Left ventricle myocardium superior (tissue), 1 donor: ENCODE measurements at regions not wholly inside any gene's neighbourhood (a gene's known extent, or its start where the extent isn't known, plus 50 kb on each side); places are given as distances from the start of the nearest gene placed in this dataset.

ENCODE experiments used
- ATAC-seq: fragments of 200-7000 bp; cut with Tn5 transposase; one replicate; pipeline ENCODE4 v1.9.1; 2020; ENCODE audit warnings: mild to moderate bottlenecking, moderate library complexity
- DNase-seq: peaks from one replicate; pipeline ENCODE4 v3.0.0-alpha.2; 2020
- intact Hi-C: fragments of 100-400 bp; cut with micrococcal nuclease; formaldehyde crosslinking; loops from one replicate; pipeline ENCODE4 v1.11.0; 2022
- donor health status: DM: no; HTN: yes; CAD: no; lungs with severe emphysema.

DNA sequence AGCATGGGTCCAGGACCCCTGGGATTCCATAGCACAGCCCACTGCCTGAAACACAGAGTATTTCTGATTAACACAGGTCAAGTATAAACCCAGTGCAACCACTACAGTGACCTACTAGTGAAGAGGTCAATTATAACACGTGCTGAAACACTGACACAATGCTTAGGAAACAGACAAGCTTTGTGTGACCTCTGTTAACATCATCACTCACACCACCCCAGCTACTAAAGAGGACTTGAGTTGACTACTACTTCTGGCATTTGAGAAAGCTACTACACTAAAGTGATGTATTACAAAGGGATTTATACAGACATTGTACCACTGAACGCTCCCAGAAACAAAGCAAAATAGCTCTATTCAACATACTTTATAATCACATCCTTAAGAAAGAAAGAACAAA is 1935.9 kb upstream of the PCDH20 start:
- no peak for ATAC-seq
- no peak for DNase-seq
- intact Hi-C loops, result no loop called here

DNA sequence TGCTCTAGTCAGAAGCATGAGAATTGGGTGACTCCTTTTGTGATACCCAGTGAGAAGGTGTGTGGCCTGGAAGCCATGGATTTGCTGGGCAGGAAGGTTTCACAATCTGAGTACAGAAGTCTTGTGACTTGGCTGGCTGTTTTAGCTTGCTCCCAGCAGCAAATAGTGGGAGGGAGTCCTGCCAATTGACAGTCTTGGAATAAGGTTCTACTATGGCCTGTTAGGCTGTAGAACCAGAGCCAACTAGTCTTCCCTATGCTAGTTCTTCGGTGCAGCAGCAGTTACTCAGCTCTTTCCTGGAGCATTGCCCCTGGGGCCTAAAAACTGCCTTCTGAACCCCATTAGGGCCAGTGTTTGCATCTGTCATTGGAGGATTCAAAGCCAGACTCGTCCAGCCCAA is 1935.4 kb upstream of the PCDH20 start:
- intact Hi-C loops, result no loop called here
- no peak for DNase-seq
- no peak for ATAC-seq

DNA sequence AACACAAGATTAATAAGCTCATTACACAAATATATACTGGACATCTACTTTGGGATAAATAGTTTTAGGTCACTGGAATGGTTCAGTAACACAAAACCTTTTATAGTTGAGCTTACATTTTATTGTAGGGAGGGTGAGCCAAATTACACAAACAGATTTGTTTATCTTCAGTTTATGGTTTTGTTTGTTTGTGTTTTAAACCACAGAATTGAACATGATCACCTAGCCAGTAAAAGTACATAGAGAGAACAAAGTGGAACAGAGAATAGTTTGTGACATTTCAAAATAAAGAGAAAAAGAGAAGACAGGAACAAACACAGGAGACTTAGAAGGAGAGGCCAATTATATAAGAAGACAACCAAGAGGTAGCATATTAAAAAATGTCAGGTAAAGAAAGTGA is 1930.2 kb upstream of the PCDH20 start:
- intact Hi-C loops, result no loop called here
- DNase-seq, result no peak
- ATAC-seq, result no peak

DNA sequence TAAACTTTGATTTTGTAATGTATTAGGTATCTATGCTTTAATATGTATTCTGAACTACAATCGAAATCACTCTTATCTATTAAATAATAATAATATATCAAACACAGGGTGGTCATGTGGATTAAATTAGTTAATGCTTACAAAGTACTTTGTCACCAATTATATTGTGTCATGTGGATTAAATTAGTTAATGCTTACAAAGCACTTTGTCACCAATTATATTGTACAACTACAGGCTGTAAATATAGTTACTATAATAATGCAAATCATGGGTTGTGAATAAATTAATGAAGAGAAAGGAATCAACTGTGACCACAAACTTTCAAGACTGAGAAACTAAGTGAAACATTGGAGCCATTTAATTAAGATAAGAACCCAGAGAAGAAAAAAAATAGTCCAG is 1929.1 kb upstream of the PCDH20 start:
- ATAC-seq (no peak), DNase-seq (no peak)
- intact Hi-C loops, result no loop called here

DNA sequence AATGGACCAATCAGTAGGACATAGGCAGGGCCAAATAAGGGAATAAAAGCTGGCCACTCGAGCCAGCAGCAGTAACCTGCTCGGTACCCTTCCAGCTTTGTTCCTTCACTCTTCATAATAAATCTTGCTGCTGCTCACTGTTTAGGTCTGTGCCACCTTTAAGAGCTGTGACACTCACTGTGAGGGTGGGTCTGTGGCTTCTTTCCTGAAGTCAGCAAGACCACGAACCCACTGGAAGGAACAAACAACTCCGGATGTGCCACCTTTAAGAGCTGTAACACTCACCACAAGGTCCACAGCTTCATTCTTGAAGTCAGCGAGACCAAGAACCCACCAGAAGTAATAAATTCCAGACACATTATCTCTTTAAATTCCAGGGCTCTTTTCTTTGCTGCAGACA is 1922.3 kb upstream of the PCDH20 start:
- DNase-seq, result no peak
- intact Hi-C loops, result no loop called here
- no peak for ATAC-seq

DNA sequence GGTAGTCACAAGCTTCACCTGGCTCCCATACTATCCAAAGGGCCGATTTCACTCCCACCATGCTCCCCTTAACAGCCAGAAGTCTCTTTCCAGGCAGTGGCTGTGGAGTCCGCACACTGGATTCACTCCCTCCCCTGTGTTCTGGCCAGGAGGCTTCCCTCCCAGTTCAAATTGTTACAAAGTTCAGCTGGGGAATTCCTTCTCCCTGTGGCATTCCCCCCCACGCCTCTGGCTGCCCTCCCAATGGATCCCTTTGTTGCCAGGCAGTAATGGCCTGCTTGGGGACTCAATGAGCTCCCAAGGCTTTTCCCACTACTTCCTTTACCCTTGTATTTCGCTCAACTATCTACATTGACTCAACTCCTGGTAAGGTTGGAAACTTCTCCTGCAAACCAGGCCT is 1921.4 kb upstream of the PCDH20 start:
- ATAC-seq, result no peak
- intact Hi-C loops, result no loop called here

DNA sequence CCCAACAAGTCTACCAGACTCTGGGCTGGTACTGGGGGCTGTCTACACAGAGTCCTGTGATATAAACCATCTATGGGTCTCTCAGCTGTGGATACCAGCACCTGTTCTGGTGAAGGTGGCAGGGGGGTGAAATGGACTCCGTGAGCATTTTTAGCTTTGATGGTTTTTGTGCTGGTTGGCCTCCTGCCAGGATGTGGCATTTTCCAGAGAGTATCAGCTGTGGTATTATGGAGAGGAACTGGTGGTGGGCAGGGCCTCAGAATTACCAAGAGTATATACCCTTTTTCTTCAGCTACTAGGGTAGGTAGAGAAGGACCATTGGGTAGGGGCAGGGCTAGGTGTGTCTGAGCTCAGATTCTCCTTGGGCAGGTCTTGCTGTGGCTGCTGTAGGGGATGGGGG is 1920.9 kb upstream of the PCDH20 start:
- intact Hi-C loops, result no loop called here
- no peak for DNase-seq
- no peak for ATAC-seq

More for the DNA sequence above, 1921.4 kb upstream of the PCDH20 start:
- DNase-seq, result no peak

DNA sequence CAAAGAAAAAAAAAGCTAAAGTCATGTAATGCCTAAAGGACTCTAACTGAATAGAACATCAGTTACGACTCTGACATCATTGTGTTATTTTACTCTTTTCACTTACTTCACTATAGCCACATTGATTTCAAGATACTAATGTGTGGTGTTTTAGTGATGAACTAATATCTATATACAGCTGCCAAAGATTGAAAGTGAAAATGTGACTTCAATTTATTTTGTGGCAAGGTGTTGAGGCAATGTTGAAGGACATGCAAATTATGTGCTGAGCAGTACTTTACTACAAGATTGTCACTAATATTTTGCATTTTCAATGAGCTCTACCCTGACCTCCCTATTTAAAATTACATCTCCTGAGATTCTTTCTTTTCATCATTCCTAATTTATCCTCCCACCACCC is 1911.9 kb upstream of the PCDH20 start:
- ATAC-seq (no peak), DNase-seq (no peak)
- intact Hi-C loops, result no loop called here

DNA sequence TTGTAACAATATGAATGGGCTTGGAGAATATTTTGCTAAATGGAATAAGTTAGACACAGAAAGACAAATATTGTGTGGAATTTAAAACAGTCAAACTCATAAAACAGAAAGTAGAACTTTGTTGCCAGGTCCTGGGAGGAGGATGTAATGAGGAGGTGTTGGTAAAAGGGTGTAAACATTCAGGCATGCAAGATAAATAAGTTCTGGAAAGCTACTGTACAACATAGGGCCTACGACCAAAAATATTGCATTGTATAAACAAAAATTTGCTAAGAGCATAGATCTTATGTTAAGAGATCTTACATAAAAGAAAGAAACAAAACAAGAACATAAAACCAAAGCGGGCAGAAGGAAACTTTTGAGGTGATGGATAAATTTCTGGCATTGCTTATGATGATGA is 1907.8 kb upstream of the PCDH20 start:
- DNase-seq (no peak), ATAC-seq (no peak)
- intact Hi-C loops, result no loop called here

DNA sequence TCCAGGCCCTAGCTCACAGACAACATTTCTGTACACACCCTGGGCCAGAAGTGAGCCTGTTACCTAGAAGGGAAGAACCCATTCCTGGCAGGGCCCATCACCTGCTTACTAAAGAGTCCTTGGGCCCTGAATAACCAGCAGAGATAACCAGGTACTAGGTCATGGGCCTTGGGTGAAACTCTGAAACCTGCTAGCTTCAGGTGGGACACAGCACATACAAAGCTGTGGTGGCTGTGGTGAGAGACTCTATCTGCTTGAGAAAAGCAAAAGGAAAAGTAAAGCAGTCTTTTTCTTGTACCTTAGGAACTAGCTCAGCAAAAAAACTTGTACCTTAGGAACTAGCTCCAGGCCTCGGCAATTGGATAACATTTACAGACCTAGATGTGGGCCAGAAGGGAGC is 1895.9 kb upstream of the PCDH20 start:
- intact Hi-C loops, result no loop called here
- ATAC-seq, result no peak
- no peak for DNase-seq

DNA sequence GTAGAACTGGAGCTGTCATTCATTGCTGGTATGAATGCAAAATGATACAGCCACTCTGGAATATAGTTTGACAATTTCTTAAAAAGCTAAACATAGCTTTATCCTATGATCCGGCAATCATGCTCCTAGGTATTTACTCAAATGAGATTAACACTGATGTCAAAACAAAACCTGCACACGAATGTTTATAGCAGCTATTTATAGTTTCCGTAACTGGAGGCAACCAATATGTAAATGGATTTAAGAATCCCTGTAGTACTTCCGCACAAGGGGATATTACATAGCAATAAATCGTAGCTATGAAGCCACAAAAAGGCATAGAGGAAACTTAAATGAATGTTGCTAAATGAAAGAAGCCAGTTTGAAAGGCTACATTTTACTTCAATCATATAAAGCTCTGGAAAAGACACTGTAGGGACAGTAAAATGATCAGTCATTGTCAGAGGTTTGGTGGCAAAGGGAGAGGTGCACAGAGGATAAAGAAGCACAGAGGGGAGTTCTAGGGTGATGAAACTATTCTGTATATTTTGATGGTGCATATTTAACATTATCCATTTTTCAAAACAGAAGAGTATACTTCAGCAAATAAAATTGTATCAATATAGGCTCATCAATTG is 1893.0 kb upstream of the PCDH20 start:
- DNase-seq (no peak), ATAC-seq (no peak)
- intact Hi-C loops, result no loop called here

DNA sequence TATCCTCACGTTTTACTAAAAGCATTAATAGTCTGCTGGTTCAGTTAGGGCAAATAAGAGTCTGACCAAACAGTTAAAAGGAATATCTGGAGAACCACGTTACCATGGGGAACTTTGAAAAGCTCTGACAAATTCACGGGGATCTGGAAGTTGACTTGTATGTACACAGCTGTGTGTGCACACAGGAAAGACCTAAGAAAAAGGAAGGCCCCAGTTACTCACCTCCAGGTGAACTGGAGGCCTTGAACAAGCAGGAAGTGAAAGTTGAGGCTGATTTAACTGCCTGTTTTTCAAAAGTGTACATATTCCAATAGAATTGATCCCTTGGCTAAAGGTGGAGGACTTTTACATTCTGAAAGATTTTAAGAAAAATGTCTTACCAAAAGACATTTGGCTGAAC is 1891.6 kb upstream of the PCDH20 start:
- intact Hi-C loops, result no loop called here
- ATAC-seq, result no peak
- no peak for DNase-seq

DNA sequence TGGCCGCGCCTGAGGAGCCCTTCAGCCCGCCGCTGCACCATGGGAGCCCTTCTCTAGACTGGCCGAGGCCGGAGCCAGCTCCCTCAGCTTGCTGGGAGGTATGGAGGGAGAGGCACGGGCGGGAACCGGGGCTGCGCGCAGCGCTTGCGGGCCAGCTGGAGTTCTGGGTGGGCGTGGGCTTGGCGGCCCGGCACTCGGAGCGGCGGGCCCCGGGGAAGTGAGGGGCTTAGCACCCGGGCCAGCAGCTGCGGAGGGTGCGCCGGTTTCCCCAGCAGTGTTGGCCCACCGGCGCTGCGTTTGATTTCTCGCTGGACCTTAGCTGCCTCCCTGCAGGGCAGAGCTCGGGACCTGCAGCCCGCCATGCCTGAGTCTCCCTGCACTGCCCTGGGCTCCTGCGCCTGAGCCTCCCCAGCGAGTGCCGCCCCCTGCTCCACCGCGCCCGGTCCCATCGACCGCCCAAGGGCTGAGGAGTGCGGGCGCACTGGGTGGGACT is 1890.0 kb upstream of the PCDH20 start:
- ATAC-seq (no peak), DNase-seq (no peak)
- intact Hi-C loops, result no loop called here

DNA sequence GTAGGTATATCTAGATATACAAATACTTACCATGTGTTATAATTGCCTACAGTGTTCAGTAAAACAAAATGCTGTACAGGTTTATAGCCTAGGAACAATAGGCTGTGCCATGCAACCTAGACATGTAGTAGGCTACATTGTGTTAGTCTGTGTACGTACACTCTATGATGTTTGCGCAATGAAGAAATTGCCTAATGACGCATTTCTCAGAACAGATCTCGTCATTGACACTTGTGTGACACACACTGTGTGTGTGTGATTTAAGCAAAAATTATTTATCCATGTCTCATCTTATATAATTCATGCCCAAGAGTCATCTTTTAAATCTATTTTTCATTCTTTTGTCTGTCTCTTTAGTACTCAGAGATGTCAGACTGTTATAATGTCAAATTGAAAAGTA is 1888.8 kb upstream of the PCDH20 start:
- no peak for DNase-seq
- ATAC-seq, result no peak
- intact Hi-C loops, result no loop called here

DNA sequence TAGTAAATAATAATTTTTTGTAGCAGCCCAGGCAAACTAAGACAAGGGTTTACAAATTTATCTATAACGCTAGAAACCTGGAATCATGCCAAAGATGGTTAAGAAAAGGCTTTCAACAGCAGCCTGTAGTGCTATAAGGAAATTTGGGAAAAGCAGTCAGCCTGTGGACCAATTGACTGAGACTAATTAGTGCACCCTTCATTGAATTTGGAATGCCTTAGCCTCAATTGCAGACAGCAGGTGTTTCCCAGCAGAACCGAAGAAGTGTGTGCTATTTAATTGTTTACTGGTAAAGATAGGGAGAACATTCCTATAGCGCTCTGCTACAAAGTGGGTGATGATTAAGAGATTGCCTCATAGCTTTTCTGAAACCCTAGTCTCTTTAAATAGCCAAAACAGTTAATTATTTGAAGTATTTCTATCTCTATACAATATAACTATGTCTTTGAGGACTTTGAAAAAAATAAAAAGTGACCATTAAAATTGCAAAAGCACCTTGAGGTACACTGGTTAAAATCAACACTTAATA is 1884.3 kb upstream of the PCDH20 start:
- ATAC-seq (no peak), DNase-seq (no peak)
- intact Hi-C loops, result no loop called here

DNA sequence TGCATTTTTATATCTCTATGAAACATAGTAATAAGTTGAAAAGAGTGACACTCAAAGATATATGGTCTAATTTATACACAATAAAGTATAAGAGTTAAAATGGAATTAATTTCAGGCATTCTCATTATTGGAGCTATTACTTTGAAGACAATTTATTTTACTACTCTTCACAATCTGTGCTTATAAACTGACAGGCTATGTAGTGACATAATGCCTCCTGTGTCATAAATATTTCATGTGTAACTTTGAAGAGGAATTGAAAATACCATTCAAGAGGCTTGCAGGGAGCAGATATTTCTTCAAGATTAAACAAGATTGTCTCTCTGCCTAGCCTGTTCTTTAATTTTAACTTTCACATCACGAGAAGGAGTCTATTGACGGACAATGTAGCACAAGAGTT is 1881.5 kb upstream of the PCDH20 start:
- DNase-seq (no peak), ATAC-seq (no peak)
- intact Hi-C loops, result no loop called here

DNA sequence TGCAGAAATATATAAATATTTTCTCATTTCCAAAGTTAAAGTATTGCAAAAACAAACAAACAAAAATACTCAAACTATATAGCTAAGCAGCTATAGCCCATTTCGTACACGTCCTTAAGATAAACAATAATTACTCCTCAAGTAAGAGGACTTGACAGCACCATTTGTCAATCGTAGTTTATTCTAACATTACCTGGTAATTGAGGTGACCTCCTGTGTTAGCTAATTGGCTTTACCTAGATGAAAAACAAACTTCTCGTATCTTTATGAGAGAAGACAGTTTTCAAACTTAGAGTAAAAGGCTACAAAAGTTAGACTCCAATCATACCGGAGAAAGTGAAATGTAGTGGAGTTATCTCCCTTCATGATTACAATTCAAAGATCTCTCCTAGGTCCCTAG is 1876.1 kb upstream of the PCDH20 start:
- intact Hi-C loops, result no loop called here
- DNase-seq (no peak), ATAC-seq (no peak)

DNA sequence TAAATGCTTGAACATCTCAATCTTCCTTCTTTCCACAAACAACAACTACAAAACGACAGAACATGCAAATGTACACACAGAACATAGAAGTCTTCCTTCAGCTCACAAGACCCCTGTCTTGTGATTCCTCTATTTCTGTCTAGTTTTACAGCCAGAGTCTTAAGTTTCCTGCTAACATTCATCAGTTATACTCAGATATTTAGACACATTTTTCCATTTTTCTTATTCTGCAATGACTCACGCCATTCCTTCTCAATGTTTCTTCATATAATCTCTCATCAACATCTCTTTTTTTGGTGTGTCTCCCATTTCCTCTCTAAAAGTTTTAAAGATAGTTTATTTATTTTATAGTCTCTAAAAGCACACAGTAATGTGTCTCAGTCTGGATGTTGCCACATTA is 1872.9 kb upstream of the PCDH20 start:
- intact Hi-C loops, result no loop called here
- no peak for DNase-seq
- no peak for ATAC-seq

DNA sequence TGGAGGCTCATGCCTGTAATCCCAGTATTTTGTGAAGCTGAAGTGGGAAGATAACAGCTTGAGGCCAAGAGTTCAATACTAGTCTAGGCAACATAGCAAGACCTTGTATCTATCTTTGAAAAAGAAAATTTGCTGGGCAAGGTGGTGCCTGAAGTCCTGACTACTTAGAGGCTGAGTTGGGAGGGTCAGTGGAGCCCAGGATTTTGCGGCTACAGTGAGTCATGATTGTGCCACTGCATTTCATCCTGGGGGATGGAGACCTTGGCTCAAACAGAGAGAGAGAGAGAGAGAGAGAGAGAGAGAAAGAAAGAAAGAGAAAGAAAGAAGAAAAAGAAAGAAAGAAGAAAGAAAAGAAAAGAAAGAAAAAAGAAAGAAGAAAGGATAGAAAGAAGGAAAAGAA is 1872.3 kb upstream of the PCDH20 start:
- DNase-seq (no peak), ATAC-seq (no peak)
- intact Hi-C loops, result no loop called here

DNA sequence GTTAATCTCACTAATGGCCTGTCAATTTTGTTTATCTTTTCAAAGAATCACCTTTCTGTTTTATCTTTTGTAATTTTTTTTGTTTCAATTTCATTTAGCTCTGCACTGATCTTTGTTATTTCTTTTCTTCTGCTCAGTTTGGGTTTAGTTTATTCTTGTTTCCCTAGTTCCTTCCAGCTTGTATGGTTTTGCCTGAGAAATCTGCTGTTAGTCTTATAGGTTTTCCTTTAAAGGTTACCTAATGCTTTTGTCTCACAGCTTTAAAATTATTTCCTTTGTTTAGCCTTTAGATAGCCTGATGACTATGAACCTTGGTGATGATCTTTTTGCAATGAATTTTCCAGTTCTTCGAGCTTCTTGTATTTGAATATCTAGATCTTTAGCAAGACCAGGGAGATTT is 1869.8 kb upstream of the PCDH20 start:
- no peak for ATAC-seq
- no peak for DNase-seq
- intact Hi-C loops, result no loop called here

DNA sequence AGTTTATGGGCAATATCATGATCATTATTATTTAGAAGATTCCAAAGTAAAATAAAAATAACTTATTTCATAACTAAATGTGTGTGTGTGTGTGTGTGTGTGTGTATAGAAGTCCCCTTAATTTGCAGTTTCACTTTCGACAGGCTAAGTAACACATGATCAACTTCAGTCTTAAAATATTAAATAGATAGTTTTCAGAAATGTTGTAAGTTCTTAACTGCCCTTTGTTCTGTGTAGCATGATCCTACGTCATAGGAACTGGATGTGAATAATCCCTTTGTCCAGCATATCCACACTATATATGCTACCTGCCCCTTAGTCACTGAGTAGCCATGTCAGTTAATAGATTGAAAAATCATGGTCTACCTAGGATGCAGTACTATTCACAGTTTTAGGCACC is 1863.5 kb upstream of the PCDH20 start:
- no peak for ATAC-seq
- intact Hi-C loops, result no loop called here
- no peak for DNase-seq

DNA sequence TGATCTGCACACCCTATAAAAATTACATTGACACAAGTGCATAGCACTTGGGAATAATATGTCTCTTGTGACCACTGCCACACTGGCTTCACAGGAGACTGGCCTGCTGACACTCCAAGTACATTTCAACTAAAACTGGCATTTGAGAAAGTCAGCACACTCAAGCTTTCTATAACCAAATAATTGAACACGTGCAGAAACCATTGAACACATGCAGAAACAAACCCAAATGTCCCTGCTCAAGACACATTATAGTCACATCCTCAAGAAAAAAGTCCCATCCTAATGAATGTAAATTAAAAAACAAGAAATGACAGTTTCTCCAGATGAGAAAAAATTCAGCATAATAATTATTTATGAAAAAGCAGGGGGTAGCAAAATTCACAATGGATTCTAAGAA is 1859.1 kb upstream of the PCDH20 start:
- DNase-seq (no peak), ATAC-seq (no peak)
- intact Hi-C loops, result no loop called here
